H9 (cell line): ENCODE measurements at regions not wholly inside any gene's neighbourhood (a gene's known extent, or its start where the extent isn't known, plus 50 kb on each side); places are given as distances from the start of the nearest gene placed in this dataset.

Experiments
- DNase-seq: peaks from one replicate; pipeline ENCODE4 v3.0.0-alpha.2; 2017
- H2AFZ ChIP-seq: one replicate; pipeline ENCODE4 v1.6.1; 2013; ENCODE audit warnings: mild to moderate bottlenecking, low read length, control low read depth, moderate library complexity
- H2AK5ac ChIP-seq: 2 replicates; pipeline ENCODE4 v1.6.1; 2013; ENCODE audit warnings: low read length, control low read depth, mixed read lengths; ENCODE audit not compliant: insufficient read length
- H2BK120ac ChIP-seq: one replicate; pipeline ENCODE4 v1.6.1; 2013; ENCODE audit warnings: low read depth, mild to moderate bottlenecking, low read length, control low read depth, inconsistent platforms; ENCODE audit not compliant: poor library complexity, severe bottlenecking
- H2BK12ac ChIP-seq: 2 replicates; pipeline ENCODE4 v1.6.1; 2013; ENCODE audit warnings: low read length, control low read depth, mixed read lengths, low read depth; ENCODE audit not compliant: insufficient read length
- H2BK15ac ChIP-seq: 2 replicates; pipeline ENCODE4 v1.6.1; 2013; ENCODE audit warnings: low read depth, low read length, control low read depth
- H2BK20ac ChIP-seq: one replicate; pipeline ENCODE4 v1.6.1; 2013; ENCODE audit warnings: low read depth, mild to moderate bottlenecking, low read length, control low read depth, inconsistent platforms; ENCODE audit not compliant: poor library complexity, severe bottlenecking
- H2BK5ac ChIP-seq: 2 replicates; pipeline ENCODE4 v1.6.1; 2013; ENCODE audit warnings: low read length, control low read depth, mixed read lengths; ENCODE audit not compliant: insufficient read length
- H3K14ac ChIP-seq: 2 replicates; pipeline ENCODE4 v1.6.1; 2013; ENCODE audit warnings: low read length, control low read depth; ENCODE audit not compliant: insufficient read depth
- H3K18ac ChIP-seq: 2 replicates; pipeline ENCODE4 v1.6.1; 2013; ENCODE audit warnings: low read depth, mild to moderate bottlenecking, mixed read lengths, low read length, control low read depth; ENCODE audit not compliant: insufficient read length
- H3K23ac ChIP-seq: 2 replicates; pipeline ENCODE4 v1.6.1; 2013; ENCODE audit warnings: low read length, control low read depth, mixed read lengths, low read depth; ENCODE audit not compliant: insufficient read length
- H3K23me2 ChIP-seq: 2 replicates; pipeline ENCODE4 v1.6.1; 2013; ENCODE audit warnings: low read depth, mild to moderate bottlenecking, mixed read lengths, low read length, control low read depth; ENCODE audit not compliant: insufficient read length, poor library complexity, severe bottlenecking
- H3K27ac ChIP-seq: 2 replicates; pipeline ENCODE4 v1.5.1; 2013; ENCODE audit warnings: low read length, control low read depth, mixed read lengths, low read depth; ENCODE audit not compliant: insufficient read length
- H3K27me3 ChIP-seq: 2 replicates; pipeline ENCODE4 v1.6.1; 2013; ENCODE audit warnings: low read length, control low read depth, inconsistent platforms; ENCODE audit not compliant: insufficient read depth
- H3K4ac ChIP-seq: 2 replicates; pipeline ENCODE4 v1.6.1; 2013; ENCODE audit warnings: low read depth, mild to moderate bottlenecking, control low read depth, inconsistent platforms, low read length, moderate library complexity
- H3K4me1 ChIP-seq: 2 replicates; pipeline ENCODE4 v1.6.1; 2013; ENCODE audit warnings: low read length, control low read depth, inconsistent platforms; ENCODE audit not compliant: insufficient read depth
- H3K4me2 ChIP-seq: 2 replicates; pipeline ENCODE4 v1.6.1; 2013; ENCODE audit warnings: low read length, control low read depth, mixed read lengths; ENCODE audit not compliant: insufficient read length, insufficient read depth
- H3K56ac ChIP-seq: 2 replicates; pipeline ENCODE4 v1.6.1; 2013; ENCODE audit warnings: low read depth, mild to moderate bottlenecking, mixed read lengths, low read length, control low read depth; ENCODE audit not compliant: insufficient read length
- H3K79me1 ChIP-seq: 2 replicates; pipeline ENCODE4 v1.6.1; 2013; ENCODE audit warnings: low read depth, mild to moderate bottlenecking, moderate library complexity, low read length, control low read depth, inconsistent platforms; ENCODE audit not compliant: insufficient read depth, poor library complexity, severe bottlenecking
- H3K79me2 ChIP-seq: 2 replicates; pipeline ENCODE4 v1.6.1; 2013; ENCODE audit warnings: low read length, control low read depth, inconsistent platforms; ENCODE audit not compliant: insufficient read depth
- H3K9ac ChIP-seq: 2 replicates; pipeline ENCODE4 v1.6.1; 2013; ENCODE audit warnings: low read length, control low read depth, mixed read lengths; ENCODE audit not compliant: insufficient read length; ENCODE audit errors: extremely low read depth
- H3K9me3 ChIP-seq: one replicate; pipeline ENCODE4 v1.6.1; 2013; ENCODE audit warnings: low read depth, low read length, inconsistent platforms; ENCODE audit not compliant: control insufficient read depth
- H3T11ph ChIP-seq: one replicate; pipeline ENCODE4 v1.6.1; 2013; ENCODE audit warnings: mild to moderate bottlenecking, low read length, control low read depth, inconsistent platforms
- H4K20me1 ChIP-seq: one replicate; pipeline ENCODE4 v1.6.1; 2013; ENCODE audit not compliant: control insufficient read depth, insufficient read length, insufficient read depth
- H4K5ac ChIP-seq: 2 replicates; pipeline ENCODE4 v1.6.1; 2013; ENCODE audit warnings: low read depth, mild to moderate bottlenecking, mixed read lengths, low read length, control low read depth; ENCODE audit not compliant: insufficient read length
- H4K8ac ChIP-seq: replicated peaks from 2 replicates; pipeline ENCODE4 v1.6.1; 2013; ENCODE audit warnings: low read length, control low read depth, mixed read lengths, low read depth; ENCODE audit not compliant: insufficient read length
- H4K91ac ChIP-seq: 2 replicates; pipeline ENCODE4 v1.6.1; 2013; ENCODE audit warnings: low read depth, mild to moderate bottlenecking, moderate library complexity, mixed read lengths, low read length, control low read depth; ENCODE audit not compliant: insufficient read length
- H3K27ac Mint-ChIP-seq, 3 experiments: 2 replicates in 2 of 3; 3 replicates in 1 of 3; pipeline ENCODE4 v1.8.0; 2020 to 2021; ENCODE audit warnings: mixed read lengths in 3 of 3, mild to moderate bottlenecking in 1 of 3, moderate library complexity in 1 of 3
- H3K27me3 Mint-ChIP-seq: 2 replicates; pipeline ENCODE4 v1.8.0; 2021; ENCODE audit warnings: low read depth, mild to moderate bottlenecking, moderate library complexity, mixed read lengths
- H3K36me3 Mint-ChIP-seq, 3 experiments: 2 replicates in 2 of 3; 3 replicates in 1 of 3; pipeline ENCODE4 v1.8.0; 2020 to 2021; ENCODE audit warnings: low read depth in 3 of 3, mixed read lengths in 3 of 3; ENCODE audit not compliant: insufficient read depth in 1 of 3
- H3K4me1 Mint-ChIP-seq, 2 experiments: 2 replicates each; pipeline ENCODE4 v1.8.0; 2020; ENCODE audit warnings: mixed read lengths in 2 of 2
- H3K4me3 Mint-ChIP-seq, 2 experiments: 2 replicates in 1 of 2; 3 replicates in 1 of 2; pipeline ENCODE4 v1.8.0; 2020 to 2021; ENCODE audit warnings: mild to moderate bottlenecking in 2 of 2, mixed read lengths in 2 of 2, moderate library complexity in 1 of 2
- H3K9me3 Mint-ChIP-seq, 2 experiments: 2 replicates in 1 of 2; 3 replicates in 1 of 2; pipeline ENCODE4 v1.8.0; 2020; ENCODE audit warnings: mild to moderate bottlenecking in 2 of 2, mixed read lengths in 2 of 2, moderate library complexity in 1 of 2
- CTCF ChIP-seq: fragments of 200-600 bp; sonication (generic); conservative IDR thresholded peaks from 3 replicates; pipeline ENCODE4 v1.8.0; 2021; ENCODE audit warnings: antibody characterized with exemption, mild to moderate bottlenecking

GRCh38 chr6:113633638-113634037 lies 223.5 kb upstream of the MARCKS start:
- no peaks in the 10 kb centered on the region for H3K79me1 ChIP-seq
- no peak overlapping the region for H4K8ac ChIP-seq
- no peak for TF ChIP-seq CTCF
- H3K14ac ChIP-seq = no peak overlapping the region
- no peak overlapping the region for H2BK20ac ChIP-seq
- no peaks in the 10 kb centered on the region for H3K4me1 ChIP-seq
- Mint-ChIP-seq H3K4me3 (no peak overlapping the region), H3K9me3 (no peaks in the 10 kb centered on the region), H3K36me3 (no peaks in the 10 kb centered on the region), H3K27ac (no peak overlapping the region), H3K27me3 (no peaks in the 10 kb centered on the region), H3K4me1 (peaks cover 5 to 6% of the 10 kb centered on the region in 2 experiments)
- H3K56ac ChIP-seq = no peak overlapping the region
- H3K27me3 ChIP-seq = no peaks in the 10 kb centered on the region
- H3K18ac ChIP-seq = no peak overlapping the region
- no peak overlapping the region for H2AFZ ChIP-seq
- no peak overlapping the region for H2AK5ac ChIP-seq
- H2BK120ac ChIP-seq = no peak overlapping the region
- H4K91ac ChIP-seq = no peak overlapping the region
- no peaks in the 10 kb centered on the region for H3K79me2 ChIP-seq
- H4K20me1 ChIP-seq = no peaks in the 10 kb centered on the region
- H3K9me3 ChIP-seq = no peaks in the 10 kb centered on the region
- H2BK5ac ChIP-seq = no peak overlapping the region
- H3K4me2 ChIP-seq = no peak overlapping the region
- no peak overlapping the region for H3T11ph ChIP-seq
- H3K9ac ChIP-seq = no peak overlapping the region
- H3K4ac ChIP-seq = no peak overlapping the region
- H3K23ac ChIP-seq = no peak overlapping the region
- no peak overlapping the region for H4K5ac ChIP-seq
- no peak for DNase-seq
- H3K23me2 ChIP-seq = no peaks in the 10 kb centered on the region
- no peak overlapping the region for H2BK15ac ChIP-seq
- no peak overlapping the region for H2BK12ac ChIP-seq
- no peak overlapping the region for H3K27ac ChIP-seq
